ENCODE measurements at regions not wholly inside any gene's neighbourhood (a gene's known extent, or its start where the extent isn't known, plus 50 kb on each side); places are given as distances from the start of the nearest gene placed in this dataset.
"Not testable (repeated sequence)": the region's sequence is repeated elsewhere in the genome, so short reads cannot be mapped to it uniquely, and the experiment has no call there.

DNA sequence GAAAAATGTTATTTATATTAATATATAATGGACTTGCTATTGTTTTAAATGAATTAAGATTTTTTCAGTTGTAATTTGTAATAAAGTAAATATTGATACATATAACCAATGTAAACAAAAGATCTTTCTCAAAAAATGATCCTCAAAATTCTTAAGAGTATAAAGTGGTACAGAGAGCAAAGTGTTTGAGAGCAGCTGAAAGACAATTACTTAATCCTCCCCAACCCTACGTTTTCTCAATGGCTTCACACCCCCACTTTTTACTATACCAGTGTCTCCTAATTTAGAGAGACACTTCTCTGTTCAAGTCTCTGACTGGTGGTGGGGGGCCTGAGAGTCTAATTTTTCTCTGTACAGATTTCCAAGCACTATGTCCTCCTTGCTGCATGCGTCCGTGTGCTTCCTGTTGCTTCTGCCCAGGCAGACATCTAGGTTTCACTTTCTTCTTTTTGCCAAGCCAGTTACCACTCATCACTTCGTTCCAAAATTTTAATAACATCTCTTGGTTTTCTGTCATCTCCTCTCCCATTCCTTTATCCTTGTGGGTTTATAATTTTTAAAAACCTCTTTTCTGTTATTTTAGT is 276.3 kb upstream of the DNAJC19 start:
- DNase-seq (ENCODE audit: low read depth in 3 of 3), result no peak

DNA sequence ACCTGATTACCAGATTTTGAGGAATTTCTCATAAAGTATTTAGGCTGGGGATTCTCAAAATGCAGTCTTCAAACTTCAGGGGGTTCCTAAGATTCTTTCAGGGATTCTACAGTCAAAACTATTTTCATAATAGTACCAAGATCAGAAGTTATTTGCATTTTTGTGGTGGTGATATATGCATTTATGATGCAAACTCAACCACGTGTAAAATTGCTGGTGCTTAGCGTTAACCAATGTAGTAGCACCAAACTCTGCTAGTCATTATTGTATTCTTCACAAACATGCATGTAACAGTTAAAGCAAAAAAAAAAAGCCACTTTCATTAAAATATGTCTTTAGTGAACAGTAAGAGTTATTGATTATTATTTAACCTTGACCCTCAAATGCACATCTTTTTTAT is 274.9 kb upstream of the DNAJC19 start:
- no peak for DNase-seq (ENCODE audit: low read depth in 3 of 3)

- no peak for DNase-seq (ENCODE audit: low read depth in 3 of 3)
Observed at GRCh38 chr3:181253796-181254195, 264.3 kb upstream of the DNAJC19 start.

DNA sequence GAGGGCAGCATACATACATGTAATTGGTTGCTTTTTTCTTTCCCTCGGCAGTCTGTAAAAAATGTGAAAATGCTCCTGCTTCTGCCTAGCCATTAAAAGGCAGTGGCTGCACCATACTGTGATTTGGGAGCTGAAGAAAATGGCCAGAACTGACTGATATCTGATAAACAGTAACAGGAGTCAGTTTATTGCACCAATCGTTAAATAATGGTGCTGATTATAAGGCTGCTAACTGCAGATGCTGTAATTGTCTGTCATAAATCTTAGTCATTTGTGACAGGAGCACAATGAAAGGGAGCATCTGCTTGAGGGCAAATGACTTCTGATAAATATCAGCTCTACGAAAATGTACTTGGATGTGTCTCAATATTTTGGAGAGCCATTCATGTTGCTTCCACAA is 263.1 kb upstream of the DNAJC19 start:
- no peak for DNase-seq (ENCODE audit: low read depth in 3 of 3)

DNA sequence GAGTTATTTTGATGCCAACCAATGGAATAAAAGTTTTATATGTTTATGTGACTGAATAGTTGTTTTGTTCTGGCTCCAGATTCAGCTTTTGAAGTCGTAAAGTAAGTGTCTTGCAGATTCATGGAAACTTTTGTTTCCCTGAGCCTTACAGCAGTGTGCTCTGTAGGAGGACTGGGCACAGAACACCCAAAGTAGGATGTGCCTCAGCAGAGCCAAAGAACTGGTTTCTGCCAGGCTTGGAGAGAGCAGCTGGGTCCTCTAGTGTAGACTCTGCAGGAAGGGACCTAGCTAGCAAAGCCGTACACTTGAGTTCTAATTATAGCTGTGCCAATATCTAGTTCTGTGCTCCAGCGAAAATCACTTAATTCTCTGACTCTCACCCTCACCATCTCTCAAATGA is 261.2 kb upstream of the DNAJC19 start:
- DNase-seq (ENCODE audit: low read depth in 3 of 3), result no peak

GRCh38 chr3:181239441-181239840 is 249.9 kb upstream of the DNAJC19 start:
- DNase-seq (ENCODE audit: low read depth in 3 of 3), result no peak

GRCh38 chr3:181230258-181230657 is 240.7 kb upstream of the DNAJC19 start:
- DNase-seq (ENCODE audit: low read depth in 3 of 3), result no peak

DNA sequence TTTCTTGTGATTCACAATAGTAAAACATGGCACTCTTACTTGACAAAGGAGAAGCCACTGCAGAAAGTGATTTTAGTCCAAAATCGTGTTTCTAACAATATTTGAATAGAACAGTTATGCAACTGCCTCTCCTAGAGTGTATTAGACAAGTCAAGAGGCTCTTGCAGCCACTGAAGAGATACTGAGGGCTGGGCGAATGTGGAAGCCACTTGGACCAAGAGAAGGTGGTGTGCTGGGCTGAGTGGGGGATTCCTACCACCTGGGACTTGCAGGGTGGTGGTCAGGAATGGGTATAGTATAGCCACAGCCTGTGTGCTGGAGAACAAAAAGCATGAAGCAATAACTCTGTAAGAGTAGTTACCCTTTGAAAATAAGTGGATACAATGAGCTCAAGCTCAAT is 223.8 kb upstream of the DNAJC19 start:
- DNase-seq (ENCODE audit: low read depth in 3 of 3), result no peak

- no peak for DNase-seq (ENCODE audit: low read depth in 3 of 3)
Observed at GRCh38 chr3:181212271-181212670, 222.7 kb upstream of the DNAJC19 start.

DNA sequence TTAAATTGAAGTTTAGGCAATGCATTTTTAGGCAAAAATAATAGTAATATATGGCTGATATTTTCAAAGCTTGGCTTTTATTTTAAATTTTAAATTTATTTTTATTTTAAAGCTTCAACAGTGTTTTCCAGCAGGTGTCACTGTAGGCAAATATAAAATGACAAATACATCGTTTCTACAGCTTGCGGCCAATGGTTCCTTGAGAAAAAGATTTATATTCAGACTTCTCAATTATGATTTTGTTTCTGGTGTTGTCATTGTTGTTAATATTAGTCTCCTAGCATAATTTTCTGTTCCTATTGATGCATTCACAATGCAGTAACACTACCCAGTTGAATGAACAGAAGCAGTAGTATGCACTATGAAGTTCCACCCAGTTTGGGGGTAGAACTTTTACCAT is 220.7 kb upstream of the DNAJC19 start:
- no peak for DNase-seq (ENCODE audit: low read depth in 3 of 3)

DNA sequence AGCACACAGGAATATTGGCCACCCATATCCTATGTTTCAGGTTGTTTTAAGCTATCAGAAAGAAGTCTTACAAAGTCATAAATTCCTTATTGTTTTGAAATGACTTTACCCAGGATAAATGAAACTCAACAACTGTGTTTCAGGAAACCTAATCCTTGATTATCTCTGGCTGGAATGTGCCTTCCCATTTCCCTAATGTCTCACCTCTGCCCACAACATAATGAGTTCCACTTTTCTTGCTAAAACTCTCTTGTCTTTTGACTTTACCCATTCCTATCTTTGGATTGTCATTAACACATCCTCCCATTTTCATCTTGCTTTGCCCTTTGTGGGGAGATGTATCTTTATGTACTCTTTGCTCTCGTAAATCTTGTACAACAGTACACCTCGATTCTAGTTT is 200.0 kb upstream of the DNAJC19 start:
- no peak for DNase-seq (ENCODE audit: low read depth in 3 of 3)

DNA sequence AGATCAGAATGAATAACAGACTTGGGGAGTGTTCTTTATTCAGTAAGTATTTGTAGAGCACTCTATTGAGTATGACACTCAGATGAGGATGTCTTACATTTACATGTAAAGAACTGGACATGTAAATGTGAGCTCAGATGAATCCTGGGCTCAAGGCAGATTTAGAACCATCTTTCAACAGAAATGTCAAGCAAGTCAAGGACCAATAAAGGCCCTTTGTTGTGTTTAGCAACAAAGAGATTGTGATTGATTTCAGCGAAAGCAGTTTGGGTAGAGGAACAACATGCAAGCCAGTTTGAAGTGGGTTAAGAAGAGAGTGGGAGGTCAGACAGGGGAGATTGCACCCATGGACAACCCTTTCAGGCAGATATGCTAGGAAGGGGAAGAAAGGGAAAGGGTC is 194.2 kb upstream of the DNAJC19 start:
- DNase-seq (ENCODE audit: low read depth in 3 of 3), result no peak

DNA sequence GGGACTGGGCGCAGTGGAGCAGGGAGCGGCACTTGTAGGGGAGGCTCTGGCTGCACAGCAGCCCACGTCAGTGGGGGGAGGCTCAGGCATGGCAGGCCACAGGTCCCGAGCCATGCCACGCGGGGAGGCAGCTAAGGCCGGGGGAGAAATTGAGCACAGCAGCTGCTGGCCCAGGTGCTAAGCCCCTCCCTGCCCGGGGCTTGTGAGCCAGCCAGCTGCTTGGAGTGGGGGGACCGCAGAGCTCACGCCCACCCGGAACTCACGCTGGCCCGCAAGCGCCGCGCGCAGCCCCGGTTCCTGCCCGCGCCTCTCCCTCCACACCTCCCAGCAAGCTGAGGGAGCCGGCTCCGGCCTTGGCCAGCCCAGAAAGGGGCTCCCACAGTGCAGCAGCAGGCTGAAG is 193.5 kb upstream of the DNAJC19 start:
- not testable (repeated sequence) for DNase-seq (ENCODE audit: low read depth in 3 of 3)

DNA sequence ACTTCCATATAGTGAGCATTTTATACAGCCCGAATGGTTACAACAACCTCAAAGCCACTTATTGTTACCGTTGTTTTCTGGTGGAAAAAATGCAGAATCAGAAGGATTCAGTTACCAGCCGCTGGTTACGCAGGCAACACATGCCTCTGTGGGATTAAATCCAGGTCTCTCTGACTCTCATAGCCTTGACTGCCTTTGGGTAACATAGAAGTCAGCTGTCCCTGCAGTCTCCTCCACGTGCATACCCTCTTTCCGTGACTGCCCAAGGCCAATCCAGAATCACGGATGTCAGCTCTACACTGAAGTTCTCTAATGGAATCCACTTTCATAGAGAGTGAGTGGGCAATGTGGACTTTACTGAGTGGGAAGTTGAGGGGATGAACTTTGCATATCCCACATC is 189.5 kb upstream of the DNAJC19 start:
- no peak for DNase-seq (ENCODE audit: low read depth in 3 of 3)

- peak in 1 of 3 experiments; percentile 14 for DNase-seq (ENCODE audit: low read depth in 3 of 3)
Observed at GRCh38 chr3:181176601-181177000, 187.1 kb upstream of the DNAJC19 start.

GRCh38 chr3:181174676-181175233 is 185.2 kb upstream of the DNAJC19 start:
- DNase-seq (ENCODE audit: low read depth in 3 of 3), result no peak

DNA sequence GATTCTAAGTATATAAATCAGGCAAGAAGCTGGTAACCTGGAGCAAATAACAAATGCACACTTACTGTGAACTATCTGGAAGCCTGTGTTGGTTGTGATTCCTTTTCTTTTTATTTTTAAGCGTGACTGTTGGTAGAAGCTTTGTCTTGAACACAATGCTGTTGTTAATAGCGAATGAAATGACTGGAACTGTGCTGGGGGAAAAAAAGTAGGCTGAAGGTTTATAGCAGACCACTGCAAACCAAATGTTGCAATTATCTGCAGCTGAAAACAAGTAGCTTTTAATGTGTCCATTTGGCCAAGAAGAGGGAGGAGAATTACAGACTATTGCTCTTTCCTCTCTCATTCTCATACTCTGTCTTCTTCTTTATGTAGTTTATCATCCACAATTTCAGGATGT is 184.5 kb upstream of the DNAJC19 start:
- DNase-seq (ENCODE audit: low read depth in 3 of 3), result no peak

- DNase-seq (ENCODE audit: low read depth in 3 of 3), result no peak
Observed at GRCh38 chr3:181173227-181173626, 183.7 kb upstream of the DNAJC19 start.

DNA sequence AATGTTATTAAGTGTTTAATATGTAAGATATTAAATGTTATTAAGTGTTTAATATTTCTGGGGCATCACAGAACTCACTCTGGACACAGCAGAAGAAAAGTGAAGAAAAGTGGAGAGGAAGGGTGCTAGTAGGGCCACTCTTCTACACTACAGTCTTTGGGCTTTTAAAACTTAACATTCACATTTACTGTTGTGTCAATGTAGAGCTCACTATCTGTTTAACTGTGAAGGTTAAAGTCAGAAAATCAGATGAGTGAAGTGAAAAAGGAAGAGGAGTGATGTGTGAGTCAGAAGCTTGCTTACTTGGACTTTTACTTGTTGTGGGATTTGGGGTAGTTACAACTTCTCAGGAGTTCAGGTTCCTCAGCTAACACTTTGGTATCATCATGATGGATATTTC is 145.3 kb upstream of the DNAJC19 start:
- no peak for DNase-seq (ENCODE audit: low read depth in 3 of 3)

- no peak for DNase-seq (ENCODE audit: low read depth in 3 of 3)
Observed at GRCh38 chr3:181133832-181134231, 144.3 kb upstream of the DNAJC19 start.

DNA sequence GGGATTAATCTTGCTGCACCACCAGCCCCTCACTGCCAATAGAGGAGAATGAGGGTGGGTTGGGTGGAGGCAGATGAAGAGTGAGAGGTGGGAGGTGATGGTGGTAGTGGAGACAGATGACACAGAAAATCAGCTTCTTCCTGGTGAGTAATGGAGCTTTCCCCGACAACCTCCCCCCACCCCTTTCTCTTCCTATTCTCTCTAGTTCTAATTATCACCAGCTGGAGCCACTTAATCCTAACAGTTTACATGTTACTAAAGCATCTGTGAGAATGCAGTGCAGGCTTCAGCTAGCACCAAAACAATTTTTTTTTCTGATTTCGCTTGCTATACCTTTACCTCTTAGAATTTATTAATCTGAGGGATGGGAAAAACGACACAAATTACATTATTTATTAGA is 116.1 kb upstream of the DNAJC19 start:
- no peak for DNase-seq (ENCODE audit: low read depth in 3 of 3)

DNA sequence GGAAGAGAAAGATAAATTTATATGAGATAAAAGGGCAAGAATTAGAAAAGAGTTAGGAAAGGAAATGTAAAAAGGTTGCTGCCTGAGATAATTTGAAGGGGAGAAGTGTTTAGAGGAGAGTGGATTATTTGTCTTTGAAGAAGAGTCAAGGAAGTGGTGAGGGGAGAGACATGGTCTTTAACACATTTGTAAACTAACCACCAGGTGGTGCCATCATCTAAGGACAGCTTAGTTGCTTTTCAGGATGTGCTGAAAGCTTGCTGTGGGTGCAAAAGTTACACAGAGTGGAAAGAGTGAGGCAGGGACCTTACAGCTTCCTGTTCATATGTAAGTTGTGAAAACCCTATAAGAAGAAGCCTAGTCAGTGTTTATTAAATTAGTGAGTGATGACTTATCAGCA is 114.1 kb upstream of the DNAJC19 start:
- DNase-seq (ENCODE audit: low read depth in 3 of 3), result no peak

GRCh38 chr3:181086011-181086410 is 96.5 kb upstream of the DNAJC19 start:
- DNase-seq (ENCODE audit: low read depth in 3 of 3), result no peak

DNA sequence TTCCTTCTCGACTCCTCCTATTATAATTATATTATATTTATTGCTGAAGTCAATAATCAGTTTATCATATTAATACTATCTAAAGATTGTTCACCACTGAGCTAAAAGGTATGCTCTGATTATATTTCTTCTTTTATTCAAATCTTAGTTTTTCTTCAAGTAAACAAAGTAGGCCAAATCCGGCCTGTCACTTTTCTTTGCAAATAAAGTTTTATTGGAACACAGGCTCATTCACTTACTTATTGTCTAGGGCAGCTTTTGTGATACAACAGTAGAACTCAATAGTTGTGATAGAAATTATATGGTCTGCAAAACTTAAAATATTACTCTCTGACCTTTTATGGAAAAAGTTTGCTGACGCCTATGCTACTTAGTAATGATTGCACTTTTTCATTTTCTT is 92.4 kb upstream of the DNAJC19 start:
- DNase-seq (ENCODE audit: low read depth in 3 of 3), result no peak

Data from stimulated activated CD4-positive, alpha-beta T cell treated with anti-CD3 and anti-CD28 coated beads, TNF-alpha, amount 100 ng/mL, for 24 hours (primary cell).